GM23338 (cell line): ENCODE measurements at regions not wholly inside any gene's neighbourhood (a gene's known extent, or its start where the extent isn't known, plus 50 kb on each side); places are given as distances from the start of the nearest gene placed in this dataset.

Source experiments
- ATAC-seq: fragments of 200-7000 bp; cut with Tn5 transposase; 3 replicates; pipeline ENCODE4 v1.9.1; 2020
- DNase-seq: peaks from one replicate; pipeline ENCODE4 v3.0.0-alpha.2; 2015; ENCODE audit warnings: low spot score
- H2AFZ ChIP-seq: fragments of 200-600 bp; sonication (generic); 2 replicates; pipeline ENCODE4 v1.8.0; 2016; ENCODE audit warnings: antibody characterized with exemption, mild to moderate bottlenecking, moderate library complexity
- H3F3A ChIP-seq: fragments of 200-600 bp; sonication (generic); replicated peaks from 2 replicates; pipeline ENCODE4 v1.8.0; 2017; ENCODE audit warnings: antibody characterized with exemption, mixed run types, low read depth
- H3K27ac ChIP-seq: fragments of 200-600 bp; sonication (generic); 2 replicates; pipeline ENCODE4 v1.6.1; 2016; ENCODE audit warnings: low read depth
- H3K27me3 ChIP-seq: fragments of 200-600 bp; sonication (generic); 2 replicates; pipeline ENCODE4 v1.8.0; 2016; ENCODE audit warnings: mild to moderate bottlenecking, mixed run types, moderate library complexity; ENCODE audit not compliant: insufficient read depth
- H3K36me3 ChIP-seq: fragments of 200-600 bp; sonication (generic); 2 replicates; pipeline ENCODE4 v1.8.0; 2016; ENCODE audit warnings: mild to moderate bottlenecking; ENCODE audit not compliant: insufficient read depth
- H3K4me1 ChIP-seq: fragments of 200-600 bp; sonication (generic); 2 replicates; pipeline ENCODE4 v1.8.0; 2016; ENCODE audit warnings: mild to moderate bottlenecking, moderate library complexity; ENCODE audit not compliant: insufficient read depth
- H3K4me2 ChIP-seq: fragments of 200-600 bp; sonication (generic); 2 replicates; pipeline ENCODE4 v1.7.1; 2017; ENCODE audit warnings: mixed run types
- H3K4me3 ChIP-seq: fragments of 200-600 bp; sonication (generic); 2 replicates; pipeline ENCODE4 v1.6.1; 2016; ENCODE audit warnings: mixed run types
- H3K79me2 ChIP-seq: fragments of 200-600 bp; sonication (generic); replicated peaks from 2 replicates; pipeline ENCODE4 v1.8.0; 2017; ENCODE audit warnings: mild to moderate bottlenecking; ENCODE audit not compliant: insufficient read depth
- H3K9me2 ChIP-seq: fragments of 200-600 bp; sonication (generic); 2 replicates; pipeline ENCODE4 v1.8.0; 2017; ENCODE audit not compliant: insufficient read depth
- H4K20me1 ChIP-seq: fragments of 200-600 bp; sonication (generic); replicated peaks from 2 replicates; pipeline ENCODE4 v1.8.0; 2017; ENCODE audit warnings: mild to moderate bottlenecking; ENCODE audit not compliant: insufficient read depth
- H3K27ac Mint-ChIP-seq: 2 replicates; pipeline ENCODE4 v1.8.0; 2020; ENCODE audit warnings: inconsistent platforms, mild to moderate bottlenecking, moderate library complexity, mixed read lengths
- H3K27me3 Mint-ChIP-seq: 3 replicates; pipeline ENCODE4 v1.8.0; 2022; ENCODE audit warnings: low read depth, mild to moderate bottlenecking, moderate library complexity, mixed read lengths, inconsistent platforms; ENCODE audit not compliant: insufficient read depth, poor library complexity
- H3K36me3 Mint-ChIP-seq: 3 replicates; pipeline ENCODE4 v1.8.0; 2021; ENCODE audit warnings: low read depth, mild to moderate bottlenecking, inconsistent platforms, moderate library complexity, mixed read lengths
- H3K4me1 Mint-ChIP-seq: 3 replicates; pipeline ENCODE4 v1.8.0; 2020; ENCODE audit warnings: mild to moderate bottlenecking, inconsistent platforms, mixed read lengths
- H3K4me3 Mint-ChIP-seq: 3 replicates; pipeline ENCODE4 v1.8.0; 2021; ENCODE audit warnings: moderate library complexity, mild to moderate bottlenecking, inconsistent platforms, mixed read lengths
- H3K9me3 Mint-ChIP-seq: 3 replicates; pipeline ENCODE4 v1.8.0; 2020; ENCODE audit warnings: moderate library complexity, mild to moderate bottlenecking, inconsistent platforms, mixed read lengths
- CREB1 ChIP-seq: fragments of 250-450 bp; sonication (Bioruptor Pico); IDR thresholded peaks from 2 replicates; pipeline ENCODE4 v1.5.0; 2020; ENCODE audit warnings: low read depth, mild to moderate bottlenecking, moderate library complexity
- EZH2phosphoT487 ChIP-seq: fragments of 200-600 bp; sonication (generic); IDR thresholded peaks from one replicate; pipeline ENCODE4 v1.8.1; 2018; ENCODE audit warnings: antibody characterized with exemption; ENCODE audit not compliant: unreplicated experiment
- ZNF114 ChIP-seq: fragments of 250-450 bp; sonication (Bioruptor Pico); IDR thresholded peaks from 2 replicates; pipeline ENCODE4 v1.5.0; 2020; ENCODE audit warnings: mild to moderate bottlenecking, moderate library complexity
- TF ChIP-seq, protein P1 (sequence below), 2 experiments: fragments of 200-600 bp in 1 of 2; sonication (generic) in 1 of 2; conservative IDR thresholded peaks; 2 replicates each; pipeline versions ENCODE4 v1.5.1 to v1.6.1; 2016 to 2017; ENCODE audit warnings: antibody characterized with exemption in 2 of 2, low read depth in 2 of 2, mild to moderate bottlenecking in 2 of 2, moderate library complexity in 1 of 2
- TF ChIP-seq, protein P2 (sequence below): fragments of 250-450 bp; sonication (Bioruptor Pico); IDR thresholded peaks from 2 replicates; pipeline ENCODE4 v1.5.0; 2020; ENCODE audit warnings: mild to moderate bottlenecking, moderate library complexity
- TF ChIP-seq, protein P3 (sequence below): IDR thresholded peaks from 2 replicates; pipeline ENCODE4 v1.6.1; 2016; ENCODE audit warnings: antibody characterized with exemption

DNA sequence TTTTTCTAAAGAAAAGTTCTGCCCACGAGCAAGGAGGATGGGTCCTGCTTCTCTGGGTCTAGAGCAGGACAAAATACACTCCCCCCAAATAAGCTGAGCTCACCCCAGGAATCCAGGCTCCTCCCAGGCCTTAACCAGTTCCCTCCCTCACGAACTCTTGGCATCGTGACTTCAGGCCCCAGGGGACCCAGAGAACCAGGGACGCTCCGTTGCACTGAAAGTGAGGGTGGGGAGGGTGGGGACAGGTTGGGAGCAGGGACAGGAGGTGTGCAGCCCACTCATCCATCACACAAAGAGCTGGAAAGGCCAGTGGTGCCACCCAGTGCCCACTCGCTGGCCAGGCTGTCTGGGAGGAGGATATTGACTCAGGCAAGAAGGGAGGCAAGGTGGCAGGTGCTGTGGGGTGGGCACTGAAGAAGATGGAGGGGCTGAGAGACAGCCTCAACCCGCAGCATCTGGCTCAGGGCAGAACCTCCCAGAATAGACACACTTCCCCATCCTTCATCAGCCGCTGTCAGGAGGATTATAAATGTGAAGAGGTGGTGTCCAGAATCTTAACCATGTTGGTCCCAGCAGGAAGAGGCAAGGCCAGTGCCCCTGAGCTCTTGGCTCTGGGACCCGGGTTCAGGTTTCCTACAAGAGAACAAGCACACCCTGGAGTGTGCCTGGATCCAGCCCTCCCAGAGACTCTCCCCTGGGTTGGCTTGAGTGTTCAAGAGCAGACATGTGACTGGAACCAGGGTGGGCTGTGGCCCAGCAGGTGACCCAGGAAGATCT lies 67.9 kb upstream of the RPL38 start:
- Mint-ChIP-seq H3K4me1 (peaks cover 14% of the 10 kb centered on the region), H3K27ac (no peak overlapping the region), H3K4me3 (no peak overlapping the region), H3K36me3 (no peaks in the 10 kb centered on the region), H3K9me3 (peaks cover 22% of the 10 kb centered on the region), H3K27me3 (peaks cover 3% of the 10 kb centered on the region)
- ATAC-seq: no peak
- H3K27ac ChIP-seq: no peak overlapping the region
- H3K27me3 ChIP-seq: no peaks in the 10 kb centered on the region
- H3K4me3 ChIP-seq: no peak overlapping the region
- no peaks in the 10 kb centered on the region for H4K20me1 ChIP-seq
- H3K4me1 ChIP-seq: peaks cover 8% of the 10 kb centered on the region; the same call in 1 of the 2 replicates
- no peak for DNase-seq
- H3K9me2 ChIP-seq: no peaks in the 10 kb centered on the region
- no peaks in the 10 kb centered on the region for H3K79me2 ChIP-seq
- H3K4me2 ChIP-seq: no peak overlapping the region
- no peaks in the 10 kb centered on the region for H3F3A ChIP-seq
- no peaks in the 10 kb centered on the region for H3K36me3 ChIP-seq
- H2AFZ ChIP-seq: no peak overlapping the region
- TF ChIP-seq CREB1 (CRISPR knock-in tag) (no peak), EZH2phosphoT487 (no peak), ZNF114 (CRISPR knock-in tag) (no peak)
- TF ChIP-seq, protein P1, sequence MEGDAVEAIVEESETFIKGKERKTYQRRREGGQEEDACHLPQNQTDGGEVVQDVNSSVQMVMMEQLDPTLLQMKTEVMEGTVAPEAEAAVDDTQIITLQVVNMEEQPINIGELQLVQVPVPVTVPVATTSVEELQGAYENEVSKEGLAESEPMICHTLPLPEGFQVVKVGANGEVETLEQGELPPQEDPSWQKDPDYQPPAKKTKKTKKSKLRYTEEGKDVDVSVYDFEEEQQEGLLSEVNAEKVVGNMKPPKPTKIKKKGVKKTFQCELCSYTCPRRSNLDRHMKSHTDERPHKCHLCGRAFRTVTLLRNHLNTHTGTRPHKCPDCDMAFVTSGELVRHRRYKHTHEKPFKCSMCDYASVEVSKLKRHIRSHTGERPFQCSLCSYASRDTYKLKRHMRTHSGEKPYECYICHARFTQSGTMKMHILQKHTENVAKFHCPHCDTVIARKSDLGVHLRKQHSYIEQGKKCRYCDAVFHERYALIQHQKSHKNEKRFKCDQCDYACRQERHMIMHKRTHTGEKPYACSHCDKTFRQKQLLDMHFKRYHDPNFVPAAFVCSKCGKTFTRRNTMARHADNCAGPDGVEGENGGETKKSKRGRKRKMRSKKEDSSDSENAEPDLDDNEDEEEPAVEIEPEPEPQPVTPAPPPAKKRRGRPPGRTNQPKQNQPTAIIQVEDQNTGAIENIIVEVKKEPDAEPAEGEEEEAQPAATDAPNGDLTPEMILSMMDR (conservative IDR thresholded peaks at IDR 0.05; ENCODE audit: low read depth in 2 of 2): no peak
- TF ChIP-seq, protein P2, sequence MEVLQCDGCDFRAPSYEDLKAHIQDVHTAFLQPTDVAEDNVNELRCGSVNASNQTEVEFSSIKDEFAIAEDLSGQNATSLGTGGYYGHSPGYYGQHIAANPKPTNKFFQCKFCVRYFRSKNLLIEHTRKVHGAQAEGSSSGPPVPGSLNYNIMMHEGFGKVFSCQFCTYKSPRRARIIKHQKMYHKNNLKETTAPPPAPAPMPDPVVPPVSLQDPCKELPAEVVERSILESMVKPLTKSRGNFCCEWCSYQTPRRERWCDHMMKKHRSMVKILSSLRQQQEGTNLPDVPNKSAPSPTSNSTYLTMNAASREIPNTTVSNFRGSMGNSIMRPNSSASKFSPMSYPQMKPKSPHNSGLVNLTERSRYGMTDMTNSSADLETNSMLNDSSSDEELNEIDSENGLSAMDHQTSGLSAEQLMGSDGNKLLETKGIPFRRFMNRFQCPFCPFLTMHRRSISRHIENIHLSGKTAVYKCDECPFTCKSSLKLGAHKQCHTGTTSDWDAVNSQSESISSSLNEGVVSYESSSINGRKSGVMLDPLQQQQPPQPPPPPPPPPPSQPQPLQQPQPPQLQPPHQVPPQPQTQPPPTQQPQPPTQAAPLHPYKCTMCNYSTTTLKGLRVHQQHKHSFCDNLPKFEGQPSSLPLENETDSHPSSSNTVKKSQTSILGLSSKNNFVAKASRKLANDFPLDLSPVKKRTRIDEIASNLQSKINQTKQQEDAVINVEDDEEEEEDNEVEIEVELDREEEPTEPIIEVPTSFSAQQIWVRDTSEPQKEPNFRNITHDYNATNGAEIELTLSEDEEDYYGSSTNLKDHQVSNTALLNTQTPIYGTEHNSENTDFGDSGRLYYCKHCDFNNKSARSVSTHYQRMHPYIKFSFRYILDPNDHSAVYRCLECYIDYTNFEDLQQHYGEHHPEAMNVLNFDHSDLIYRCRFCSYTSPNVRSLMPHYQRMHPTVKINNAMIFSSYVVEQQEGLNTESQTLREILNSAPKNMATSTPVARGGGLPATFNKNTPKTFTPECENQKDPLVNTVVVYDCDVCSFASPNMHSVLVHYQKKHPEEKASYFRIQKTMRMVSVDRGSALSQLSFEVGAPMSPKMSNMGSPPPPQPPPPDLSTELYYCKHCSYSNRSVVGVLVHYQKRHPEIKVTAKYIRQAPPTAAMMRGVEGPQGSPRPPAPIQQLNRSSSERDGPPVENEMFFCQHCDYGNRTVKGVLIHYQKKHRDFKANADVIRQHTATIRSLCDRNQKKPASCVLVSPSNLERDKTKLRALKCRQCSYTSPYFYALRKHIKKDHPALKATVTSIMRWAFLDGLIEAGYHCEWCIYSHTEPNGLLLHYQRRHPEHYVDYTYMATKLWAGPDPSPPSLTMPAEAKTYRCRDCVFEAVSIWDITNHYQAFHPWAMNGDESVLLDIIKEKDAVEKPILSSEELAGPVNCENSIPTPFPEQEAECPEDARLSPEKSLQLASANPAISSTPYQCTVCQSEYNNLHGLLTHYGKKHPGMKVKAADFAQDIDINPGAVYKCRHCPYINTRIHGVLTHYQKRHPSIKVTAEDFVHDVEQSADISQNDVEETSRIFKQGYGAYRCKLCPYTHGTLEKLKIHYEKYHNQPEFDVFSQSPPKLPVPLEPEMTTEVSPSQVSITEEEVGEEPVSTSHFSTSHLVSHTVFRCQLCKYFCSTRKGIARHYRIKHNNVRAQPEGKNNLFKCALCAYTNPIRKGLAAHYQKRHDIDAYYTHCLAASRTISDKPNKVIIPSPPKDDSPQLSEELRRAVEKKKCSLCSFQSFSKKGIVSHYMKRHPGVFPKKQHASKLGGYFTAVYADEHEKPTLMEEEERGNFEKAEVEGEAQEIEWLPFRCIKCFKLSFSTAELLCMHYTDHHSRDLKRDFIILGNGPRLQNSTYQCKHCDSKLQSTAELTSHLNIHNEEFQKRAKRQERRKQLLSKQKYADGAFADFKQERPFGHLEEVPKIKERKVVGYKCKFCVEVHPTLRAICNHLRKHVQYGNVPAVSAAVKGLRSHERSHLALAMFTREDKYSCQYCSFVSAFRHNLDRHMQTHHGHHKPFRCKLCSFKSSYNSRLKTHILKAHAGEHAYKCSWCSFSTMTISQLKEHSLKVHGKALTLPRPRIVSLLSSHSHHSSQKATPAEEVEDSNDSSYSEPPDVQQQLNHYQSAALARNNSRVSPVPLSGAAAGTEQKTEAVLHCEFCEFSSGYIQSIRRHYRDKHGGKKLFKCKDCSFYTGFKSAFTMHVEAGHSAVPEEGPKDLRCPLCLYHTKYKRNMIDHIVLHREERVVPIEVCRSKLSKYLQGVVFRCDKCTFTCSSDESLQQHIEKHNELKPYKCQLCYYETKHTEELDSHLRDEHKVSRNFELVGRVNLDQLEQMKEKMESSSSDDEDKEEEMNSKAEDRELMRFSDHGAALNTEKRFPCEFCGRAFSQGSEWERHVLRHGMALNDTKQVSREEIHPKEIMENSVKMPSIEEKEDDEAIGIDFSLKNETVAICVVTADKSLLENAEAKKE (CRISPR knock-in tag): no peak
- TF ChIP-seq, protein P3, sequence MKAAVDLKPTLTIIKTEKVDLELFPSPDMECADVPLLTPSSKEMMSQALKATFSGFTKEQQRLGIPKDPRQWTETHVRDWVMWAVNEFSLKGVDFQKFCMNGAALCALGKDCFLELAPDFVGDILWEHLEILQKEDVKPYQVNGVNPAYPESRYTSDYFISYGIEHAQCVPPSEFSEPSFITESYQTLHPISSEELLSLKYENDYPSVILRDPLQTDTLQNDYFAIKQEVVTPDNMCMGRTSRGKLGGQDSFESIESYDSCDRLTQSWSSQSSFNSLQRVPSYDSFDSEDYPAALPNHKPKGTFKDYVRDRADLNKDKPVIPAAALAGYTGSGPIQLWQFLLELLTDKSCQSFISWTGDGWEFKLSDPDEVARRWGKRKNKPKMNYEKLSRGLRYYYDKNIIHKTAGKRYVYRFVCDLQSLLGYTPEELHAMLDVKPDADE: no peak
